ENCODE measurements at regions not wholly inside any gene's neighbourhood (a gene's known extent, or its start where the extent isn't known, plus 50 kb on each side); places are given as distances from the start of the nearest gene placed in this dataset.
"Not testable (repeated sequence)": the region's sequence is repeated elsewhere in the genome, so short reads cannot be mapped to it uniquely, and the experiment has no call there.

- H3K4me1 Mint-ChIP-seq; H3K36me3 Mint-ChIP-seq; intact Hi-C loops (cut with micrococcal nuclease); H3K4me2 ChIP-seq (replicated peaks; ENCODE audit: extremely low read depth, low read length, poor library complexity, severe bottlenecking); H3K36me3 ChIP-seq (replicated peaks in 1 of 2; ENCODE audit: control insufficient read depth in 1 of 2, insufficient read depth in 2 of 2, low read length in 2 of 2); H3K4me3 Mint-ChIP-seq; H3K4me3 ChIP-seq (replicated peaks in 1 of 3; ENCODE audit: low read depth in 2 of 3, low read length in 3 of 3); H3K9me3 ChIP-seq (replicated peaks in 1 of 2; ENCODE audit: control insufficient read depth in 1 of 2, insufficient read depth in 1 of 2, low read length in 2 of 2); H3K27ac ChIP-seq (ENCODE audit: low read depth in 1 of 2, low read length in 2 of 2); H3K4me1 ChIP-seq (ENCODE audit: control insufficient read depth in 1 of 2, insufficient read depth in 2 of 2, low read length in 2 of 2); H3K27me3 Mint-ChIP-seq (ENCODE audit: low read depth in 3 of 3); H3K79me2 ChIP-seq (ENCODE audit: insufficient read depth, low read length); H4K20me1 ChIP-seq (ENCODE audit: insufficient read depth, low read length); H2AFZ ChIP-seq (ENCODE audit: insufficient read depth, low read depth, low read length, poor library complexity, severe bottlenecking); H3K9ac ChIP-seq (ENCODE audit: insufficient read depth, low read length, poor library complexity, severe bottlenecking); H3K9me3 Mint-ChIP-seq; H3K27ac Mint-ChIP-seq; DNase-seq; H3K27me3 ChIP-seq (ENCODE audit: control insufficient read depth in 2 of 2, insufficient read depth in 2 of 2, low read length in 2 of 2): not testable (repeated sequence)
- 71% methylated on average over 1 of the region's 1 CpG for WGBS (ENCODE audit: insufficient coverage)
Observed at GRCh38 chr15:20142410-20142809, 399.2 kb downstream of the GOLGA6L6 start.

- H3K27me3 ChIP-seq (ENCODE audit: control insufficient read depth in 2 of 2, insufficient read depth in 2 of 2, low read length in 2 of 2); H3K79me2 ChIP-seq (ENCODE audit: insufficient read depth, low read length); H3K36me3 ChIP-seq (replicated peaks in 1 of 2; ENCODE audit: control insufficient read depth in 1 of 2, insufficient read depth in 2 of 2, low read length in 2 of 2); H3K4me3 Mint-ChIP-seq; intact Hi-C loops (cut with micrococcal nuclease); H3K27ac Mint-ChIP-seq; H2AFZ ChIP-seq (ENCODE audit: insufficient read depth, low read depth, low read length, poor library complexity, severe bottlenecking); H3K9me3 Mint-ChIP-seq; H3K4me3 ChIP-seq (replicated peaks in 1 of 3; ENCODE audit: low read depth in 2 of 3, low read length in 3 of 3); H3K9me3 ChIP-seq (replicated peaks in 1 of 2; ENCODE audit: control insufficient read depth in 1 of 2, insufficient read depth in 1 of 2, low read length in 2 of 2); H3K4me2 ChIP-seq (replicated peaks; ENCODE audit: extremely low read depth, low read length, poor library complexity, severe bottlenecking); H3K9ac ChIP-seq (ENCODE audit: insufficient read depth, low read length, poor library complexity, severe bottlenecking); H4K20me1 ChIP-seq (ENCODE audit: insufficient read depth, low read length); H3K27me3 Mint-ChIP-seq (ENCODE audit: low read depth in 3 of 3); DNase-seq; H3K4me1 ChIP-seq (ENCODE audit: control insufficient read depth in 1 of 2, insufficient read depth in 2 of 2, low read length in 2 of 2); H3K4me1 Mint-ChIP-seq; H3K36me3 Mint-ChIP-seq; H3K27ac ChIP-seq (ENCODE audit: low read depth in 1 of 2, low read length in 2 of 2): not testable (repeated sequence)
- no CpG with 5 or more reads among the region's 4 CpGs for WGBS (ENCODE audit: insufficient coverage)
Observed at GRCh38 chr15:20124668-20125067, 416.9 kb downstream of the GOLGA6L6 start.

GRCh38 chr15:20106026-20106425, 435.6 kb downstream of the GOLGA6L6 start:
- no peak for TF ChIP-seq CTCF (IDR thresholded peaks at IDR 0.05)
- Histone ChIP-seq H3K9me3 (replicated peaks in 1 of 2; ENCODE audit: control insufficient read depth in 1 of 2, insufficient read depth in 1 of 2, low read length in 2 of 2) (peaks cover 3 to 26% of the 10 kb centered on the region in 2 donors), H3K27me3 (ENCODE audit: control insufficient read depth in 2 of 2, insufficient read depth in 2 of 2, low read length in 2 of 2) (no peaks in the 10 kb centered on the region), H2AFZ (ENCODE audit: insufficient read depth, low read depth, low read length, poor library complexity, severe bottlenecking) (no peak overlapping the region), H4K20me1 (ENCODE audit: insufficient read depth, low read length) (no peaks in the 10 kb centered on the region), H3K9ac (ENCODE audit: insufficient read depth, low read length, poor library complexity, severe bottlenecking) (no peak overlapping the region), H3K36me3 (replicated peaks in 1 of 2; ENCODE audit: control insufficient read depth in 1 of 2, insufficient read depth in 2 of 2, low read length in 2 of 2) (no peaks in the 10 kb centered on the region), H3K79me2 (ENCODE audit: insufficient read depth, low read length) (no peaks in the 10 kb centered on the region), H3K4me2 (replicated peaks; ENCODE audit: extremely low read depth, low read length, poor library complexity, severe bottlenecking) (no peak overlapping the region), H3K27ac (ENCODE audit: low read depth in 1 of 2, low read length in 2 of 2) (no peak overlapping the region), H3K4me3 (replicated peaks in 1 of 3; ENCODE audit: low read depth in 2 of 3, low read length in 3 of 3) (no peak overlapping the region), H3K4me1 (ENCODE audit: control insufficient read depth in 1 of 2, insufficient read depth in 2 of 2, low read length in 2 of 2) (no peaks in the 10 kb centered on the region)
- intact Hi-C loops (cut with micrococcal nuclease), result no loop called here
- DNase-seq, result peak in 1 of 3 donors; percentile 1
- Mint-ChIP-seq H3K4me1 (no peaks in the 10 kb centered on the region), H3K27ac (no peak overlapping the region), H3K4me3 (no peak overlapping the region), H3K36me3 (no peaks in the 10 kb centered on the region), H3K9me3 (peaks cover 0 to 18% (median 9%) of the 10 kb centered on the region in 7 donors), H3K27me3 (ENCODE audit: low read depth in 3 of 3) (no peaks in the 10 kb centered on the region)
- WGBS (ENCODE audit: insufficient coverage), result 92% methylated on average over 2 of the region's 2 CpGs

- H3K4me3 ChIP-seq (replicated peaks in 1 of 3; ENCODE audit: low read depth in 2 of 3, low read length in 3 of 3); H3K36me3 Mint-ChIP-seq; H3K4me3 Mint-ChIP-seq; H4K20me1 ChIP-seq (ENCODE audit: insufficient read depth, low read length); H3K4me1 ChIP-seq (ENCODE audit: control insufficient read depth in 1 of 2, insufficient read depth in 2 of 2, low read length in 2 of 2); H3K4me2 ChIP-seq (replicated peaks; ENCODE audit: extremely low read depth, low read length, poor library complexity, severe bottlenecking); H2AFZ ChIP-seq (ENCODE audit: insufficient read depth, low read depth, low read length, poor library complexity, severe bottlenecking); H3K27me3 ChIP-seq (ENCODE audit: control insufficient read depth in 2 of 2, insufficient read depth in 2 of 2, low read length in 2 of 2); H3K27me3 Mint-ChIP-seq (ENCODE audit: low read depth in 3 of 3); H3K79me2 ChIP-seq (ENCODE audit: insufficient read depth, low read length); intact Hi-C loops (cut with micrococcal nuclease); H3K4me1 Mint-ChIP-seq; H3K27ac ChIP-seq (ENCODE audit: low read depth in 1 of 2, low read length in 2 of 2); H3K27ac Mint-ChIP-seq; H3K9ac ChIP-seq (ENCODE audit: insufficient read depth, low read length, poor library complexity, severe bottlenecking); H3K36me3 ChIP-seq (replicated peaks in 1 of 2; ENCODE audit: control insufficient read depth in 1 of 2, insufficient read depth in 2 of 2, low read length in 2 of 2): not testable (repeated sequence)
- peaks cover 3 to 26% of the 10 kb centered on the region in 2 donors for H3K9me3 ChIP-seq (replicated peaks in 1 of 2; ENCODE audit: control insufficient read depth in 1 of 2, insufficient read depth in 1 of 2, low read length in 2 of 2)
- no CpG with 5 or more reads among the region's 3 CpGs for WGBS (ENCODE audit: insufficient coverage)
- peak in 1 of 3 donors; percentile 0 for DNase-seq
- peaks cover 0 to 18% (median 9%) of the 10 kb centered on the region in 7 donors for H3K9me3 Mint-ChIP-seq
Observed at GRCh38 chr15:20105011-20105990, 436.3 kb downstream of the GOLGA6L6 start.

Measured in CD14-positive monocyte (primary cell).